ENCODE measurements at regions not wholly inside any gene's neighbourhood (a gene's known extent, or its start where the extent isn't known, plus 50 kb on each side); places are given as distances from the start of the nearest gene placed in this dataset.

- TF ChIP-seq CTCF (IDR thresholded peaks at IDR 0.05; ENCODE audit: extremely low read depth in 1 of 2, insufficient read depth in 1 of 2, low read depth in 1 of 2, low read length in 2 of 2) (no peak), MYC (IDR thresholded peaks at IDR 0.05; ENCODE audit: low read depth, low read length) (no peak), POLR2A (IDR thresholded peaks at IDR 0.05; ENCODE audit: low read depth, low read length) (no peak), POLR2AphosphoS5 (IDR thresholded peaks at IDR 0.05; ENCODE audit: insufficient read depth, low read depth, low read length) (no peak), FOS (IDR thresholded peaks at IDR 0.05; ENCODE audit: borderline replicate concordance, insufficient read depth, low read length) (no peak), JUN (IDR thresholded peaks at IDR 0.05; ENCODE audit: borderline replicate concordance, insufficient read depth, insufficient read length, low read depth) (no peak)
These were observed 602.9 kb upstream of the KIF2B start for GRCh38 chr17:53219821-53220220.
